CD4-positive, alpha-beta T cell treated with Interleukin-17A for 4 hours (primary cell): ENCODE measurements at regions not wholly inside any gene's neighbourhood (a gene's known extent, or its start where the extent isn't known, plus 50 kb on each side); places are given as distances from the start of the nearest gene placed in this dataset.

ENCODE experiments used
- DNase-seq: peaks from one replicate; pipeline ENCODE4 v3.0.0-alpha.2; 2020; ENCODE audit warnings: mixed read lengths

- no peak for DNase-seq
Measured at GRCh38 chr16:86061721-86062120, 162.8 kb downstream of the IRF8 start.

DNA sequence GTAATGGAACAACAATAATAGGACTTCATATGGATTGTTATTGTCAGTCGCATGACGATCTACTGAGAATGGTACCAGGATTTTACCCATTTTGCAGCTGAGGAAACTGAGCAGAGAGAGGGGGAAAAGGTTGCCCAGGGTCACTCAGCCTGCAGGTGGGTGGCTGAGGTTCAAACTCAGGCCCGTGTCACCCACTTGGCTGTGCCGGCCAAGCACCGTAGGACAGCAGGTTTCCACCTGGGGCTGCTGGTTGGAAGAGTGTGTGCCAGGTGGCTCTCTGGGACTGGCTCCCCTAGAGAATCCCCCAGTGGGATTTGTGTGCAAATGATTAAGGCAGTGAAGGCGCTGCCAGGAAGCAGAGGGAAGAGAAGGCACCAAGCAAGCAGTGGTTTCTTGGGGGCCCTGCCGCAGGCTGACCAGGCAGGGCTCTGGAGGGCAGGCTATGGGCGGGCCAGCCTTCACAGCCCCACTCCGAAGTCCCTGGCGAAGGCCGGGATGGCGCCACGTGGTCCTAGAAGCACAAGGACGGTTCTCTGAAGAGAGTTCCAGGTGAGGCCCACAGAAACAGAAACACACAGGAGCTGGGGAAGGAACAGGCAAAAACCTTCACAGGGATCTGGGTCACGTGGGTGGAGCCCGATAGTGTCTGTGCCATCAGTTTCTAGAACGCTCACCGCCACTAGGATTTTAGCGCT, 163.5 kb downstream of the IRF8 start:
- no peak for DNase-seq

- no peak for DNase-seq
Measured at GRCh38 chr16:86063760-86064405, 164.9 kb downstream of the IRF8 start.

GRCh38 chr16:86064431-86065250, 165.7 kb downstream of the IRF8 start:
- DNase-seq: no peak

DNA sequence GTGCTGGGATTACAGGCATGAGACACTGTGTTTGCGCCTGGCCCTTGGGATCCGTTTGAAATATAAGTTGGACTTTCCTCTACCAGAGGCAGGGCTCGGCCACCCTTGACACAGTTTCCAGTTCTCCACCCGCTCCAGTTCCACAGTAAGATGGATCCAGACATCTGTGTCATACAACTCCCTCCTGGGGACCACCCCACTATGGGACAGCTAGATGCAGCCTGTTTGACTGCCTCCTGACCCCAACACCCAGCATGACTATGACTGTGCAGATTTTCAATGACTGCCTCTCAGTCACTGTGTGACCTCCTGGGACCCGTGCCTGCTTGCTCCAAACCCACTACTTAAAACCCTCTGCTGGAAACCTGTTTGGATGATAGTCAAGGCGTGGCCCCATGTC, 166.7 kb downstream of the IRF8 start:
- no peak for DNase-seq

GRCh38 chr16:86066811-86067210, 167.8 kb downstream of the IRF8 start:
- DNase-seq: no peak

DNA sequence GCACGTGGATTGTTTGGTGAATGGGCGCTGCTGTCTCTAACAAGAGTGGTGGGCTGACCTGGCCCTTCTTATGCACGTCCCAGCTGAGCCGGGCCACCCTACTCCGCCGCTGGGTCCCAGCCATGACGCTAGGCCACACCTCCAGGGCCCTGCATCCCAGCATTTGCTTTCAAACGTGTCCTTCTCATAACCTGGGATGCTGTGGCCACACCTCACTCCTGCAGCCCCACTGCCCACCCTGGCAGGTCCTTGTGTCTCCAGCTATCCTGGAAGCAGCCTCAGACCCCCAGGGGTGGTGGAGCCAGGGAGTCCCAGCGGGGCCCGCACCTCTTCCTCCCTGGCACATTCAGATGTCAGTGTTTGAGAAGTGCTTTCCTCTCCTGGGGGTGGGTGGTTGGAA, 168.6 kb downstream of the IRF8 start:
- DNase-seq: no peak

GRCh38 chr16:86067936-86068335, 169.0 kb downstream of the IRF8 start:
- no peak for DNase-seq

GRCh38 chr16:86068722-86069121, 169.8 kb downstream of the IRF8 start:
- DNase-seq: no peak

- DNase-seq: no peak
Measured at GRCh38 chr16:86069736-86070298, 170.9 kb downstream of the IRF8 start.

DNA sequence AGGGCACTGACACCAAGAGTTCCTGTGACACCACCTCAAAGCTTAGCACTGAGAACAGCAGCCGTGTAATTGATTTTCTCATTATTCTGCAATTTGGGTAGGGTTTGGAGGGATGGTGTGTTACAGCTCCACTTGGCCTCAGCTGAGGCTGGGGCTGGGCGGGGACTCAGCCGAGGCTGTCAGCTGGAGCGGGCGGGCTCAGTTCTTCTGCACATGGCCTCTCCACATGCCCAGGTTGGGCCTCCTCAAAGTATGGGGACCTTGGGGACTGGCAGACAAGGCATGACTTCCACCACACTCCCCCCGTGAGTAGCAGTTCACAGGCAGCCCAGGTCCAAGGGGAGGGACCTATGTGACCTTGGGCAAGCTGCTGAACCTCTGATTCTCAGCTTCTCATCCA, 171.5 kb downstream of the IRF8 start:
- DNase-seq: no peak

DNA sequence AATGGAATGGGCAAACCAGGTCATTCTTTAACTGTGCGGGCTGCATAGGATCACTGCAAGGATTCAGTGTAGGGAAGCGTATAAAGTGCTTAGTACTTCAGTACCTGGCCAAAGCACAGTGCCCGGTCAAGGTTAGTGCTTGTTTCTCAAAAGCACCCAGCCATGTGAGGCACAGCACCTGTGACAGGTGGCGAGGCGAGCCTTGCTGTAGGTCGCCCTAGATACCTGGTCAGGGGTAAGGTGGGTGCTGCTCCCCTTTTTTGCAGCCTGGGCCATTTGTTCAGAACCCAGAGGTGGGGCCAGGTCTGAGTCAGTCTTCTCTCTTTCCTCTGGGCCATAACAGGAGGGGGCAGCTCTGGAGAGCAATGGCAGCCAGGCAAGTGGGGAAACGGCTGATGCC, 172.0 kb downstream of the IRF8 start:
- no peak for DNase-seq

- DNase-seq: no peak
Measured at GRCh38 chr16:86071611-86072240, 172.8 kb downstream of the IRF8 start.

DNA sequence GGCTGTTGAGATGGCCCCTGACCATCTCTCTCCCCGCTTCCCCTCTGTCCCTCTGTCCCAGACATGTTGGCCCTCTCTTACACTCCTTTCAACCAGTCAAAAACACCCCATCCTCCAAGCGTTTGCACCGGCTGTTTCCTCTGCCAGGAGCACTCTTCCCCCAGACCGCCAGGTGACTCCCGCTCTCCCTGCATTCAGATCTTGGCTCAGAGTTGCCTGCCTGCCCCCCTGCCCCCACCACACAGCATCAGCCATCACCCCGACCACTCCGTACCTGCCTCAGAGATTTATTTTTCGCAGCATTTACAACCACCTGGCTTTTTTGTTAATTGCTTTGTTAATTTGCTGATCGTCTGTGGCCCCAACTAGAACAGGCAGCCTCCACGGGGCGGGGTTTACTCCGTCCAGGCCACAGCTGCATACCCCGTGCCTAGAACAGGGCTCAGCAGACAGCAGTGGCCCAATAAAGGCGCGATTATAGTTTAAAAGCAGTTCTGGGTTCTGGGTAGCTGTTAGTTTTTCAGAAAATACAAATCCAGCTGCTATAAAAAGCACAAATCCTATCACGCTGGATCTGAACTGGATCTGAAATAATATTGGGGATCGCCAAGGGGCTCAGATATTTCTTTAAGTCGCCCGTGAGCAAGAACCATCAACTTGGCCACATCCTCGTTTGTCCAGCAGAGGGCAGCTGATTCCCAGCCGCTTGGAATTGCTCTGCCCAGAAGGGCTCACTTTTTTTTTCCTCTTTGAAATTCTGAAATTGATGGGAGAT, 173.6 kb downstream of the IRF8 start:
- DNase-seq: peak; percentile 26

DNA sequence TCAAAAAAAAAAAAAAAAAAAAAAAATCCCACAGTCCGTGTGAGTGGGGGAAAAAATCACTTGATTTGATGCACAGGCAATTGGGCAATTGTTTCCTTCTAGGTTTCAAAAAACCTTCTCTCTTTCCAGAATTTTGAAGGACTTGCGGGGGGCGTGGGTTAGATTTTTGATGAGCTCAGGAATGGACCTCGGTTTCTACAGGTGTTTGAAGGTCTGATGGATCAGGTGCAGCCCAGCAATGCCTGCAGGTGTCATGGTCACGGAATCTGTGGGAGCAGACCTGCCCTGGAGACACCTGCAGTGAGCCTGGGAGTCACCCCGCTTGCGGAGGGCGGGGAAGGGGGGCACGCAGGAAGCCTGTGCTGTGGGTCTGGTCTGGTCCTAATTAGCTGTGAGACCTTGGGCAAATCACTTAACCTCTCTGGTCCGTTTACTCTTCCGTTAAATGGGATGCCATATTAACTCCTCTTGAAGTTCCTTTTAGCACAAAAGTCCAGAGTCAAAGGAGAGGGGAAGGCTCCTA, 174.2 kb downstream of the IRF8 start:
- no peak for DNase-seq

DNA sequence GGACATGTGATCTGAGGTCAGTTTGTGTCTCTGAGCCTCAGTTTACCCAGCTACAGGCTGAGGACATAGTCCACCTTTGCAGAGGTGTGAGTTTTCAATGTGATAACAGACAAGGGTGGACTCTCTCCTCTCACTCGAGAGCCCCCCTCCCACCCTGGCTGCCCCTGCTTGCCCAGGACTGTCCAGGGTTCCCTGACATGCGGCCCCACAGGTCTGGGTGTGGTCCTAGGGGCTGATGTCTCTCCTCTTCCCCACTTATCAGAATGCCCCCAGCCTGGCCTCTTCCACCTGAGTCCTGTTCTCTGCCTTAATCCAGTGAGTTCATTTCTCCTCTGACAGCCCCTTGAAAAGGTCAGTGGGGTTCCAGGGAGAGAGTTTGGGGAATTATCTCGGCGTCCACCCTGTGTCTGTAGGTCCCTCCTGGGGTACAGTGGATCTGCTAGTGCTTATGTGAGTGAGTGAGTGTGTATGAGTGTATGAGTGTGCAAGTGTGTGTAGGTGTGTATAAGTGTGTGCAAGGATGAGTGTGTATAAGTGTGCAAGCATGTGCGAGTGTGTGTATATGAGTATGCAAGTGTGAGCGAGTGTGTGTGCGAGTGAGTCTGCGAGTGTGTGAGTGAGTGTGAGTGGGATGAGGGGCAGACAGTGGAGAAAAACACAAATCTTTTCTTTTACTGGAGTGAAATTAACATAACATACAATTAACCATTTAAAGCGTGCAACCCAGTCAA, 175.0 kb downstream of the IRF8 start:
- no peak for DNase-seq

- no peak for DNase-seq
Measured at GRCh38 chr16:86074651-86075487, 175.9 kb downstream of the IRF8 start.

DNA sequence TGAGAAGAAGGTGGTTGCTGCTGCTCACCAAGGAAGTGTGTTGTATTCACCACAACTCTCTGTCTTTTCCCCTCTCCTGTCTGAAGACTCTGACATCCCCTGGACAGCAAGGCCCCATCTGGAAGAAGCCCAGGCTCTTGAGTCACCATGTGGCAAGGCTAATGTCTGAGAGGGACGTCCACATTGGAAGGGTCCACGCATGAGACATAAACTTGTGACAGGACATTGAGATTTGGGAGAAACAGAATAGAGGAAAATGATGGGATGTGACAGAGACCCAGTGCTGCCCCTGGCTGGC, 176.5 kb downstream of the IRF8 start:
- no peak for DNase-seq

- DNase-seq: no peak
Measured at GRCh38 chr16:86075839-86076440, 177.0 kb downstream of the IRF8 start.

DNA sequence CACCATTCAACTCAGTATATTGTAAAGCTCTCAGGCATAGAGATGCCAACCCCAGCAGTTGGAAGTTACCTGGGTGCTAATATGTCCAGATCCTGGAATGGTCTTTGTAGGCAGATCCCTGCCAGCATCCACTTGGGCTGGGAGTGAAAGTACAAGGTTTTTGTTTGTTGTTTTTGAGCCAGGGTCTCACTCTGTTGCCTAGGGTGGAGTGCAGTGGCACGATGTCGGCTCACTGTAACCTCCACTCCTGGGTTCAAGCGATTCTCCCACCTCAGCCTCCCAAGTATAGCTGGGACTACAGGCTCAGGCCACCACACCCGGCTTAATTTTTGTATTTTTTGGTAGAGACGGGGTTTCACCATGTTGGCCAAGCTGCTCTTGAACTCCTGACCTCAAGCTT, 177.6 kb downstream of the IRF8 start:
- DNase-seq: no peak
